BLaER1 treated with 17β-estradiol and CSF1 and Interleukin-3, amounts not matched to agents 10 nM and 100 nM (cell line): ENCODE measurements at regions not wholly inside any gene's neighbourhood (a gene's known extent, or its start where the extent isn't known, plus 50 kb on each side); places are given as distances from the start of the nearest gene placed in this dataset.
"Not testable (repeated sequence)": the region's sequence is repeated elsewhere in the genome, so short reads cannot be mapped to it uniquely, and the experiment has no call there.

Experiments
- H3K27ac ChIP-seq, 11 experiments: shearing (Covaris generic); formaldehyde crosslinking; 2 replicates each; pipeline ENCODE4 v1.8.1; 2022
- H3K27me3 ChIP-seq, 11 experiments: shearing (Covaris generic); formaldehyde crosslinking; 2 replicates each; pipeline ENCODE4 v1.8.1; 2022
- H3K36me3 ChIP-seq, 11 experiments: shearing (Covaris generic); formaldehyde crosslinking; 2 replicates each; pipeline ENCODE4 v1.8.1; 2022
- H3K4me1 ChIP-seq, 10 experiments: shearing (Covaris generic); formaldehyde crosslinking; 2 replicates each; pipeline ENCODE4 v1.8.1; 2022
- H3K4me2 ChIP-seq, 11 experiments: shearing (Covaris generic); formaldehyde crosslinking; 2 replicates each; pipeline ENCODE4 v1.8.1; 2022
- H3K4me3 ChIP-seq, 10 experiments: shearing (Covaris generic); formaldehyde crosslinking; 2 replicates each; pipeline ENCODE4 v1.8.1; 2022
- H3K9ac ChIP-seq, 11 experiments: shearing (Covaris generic); formaldehyde crosslinking; 2 replicates each; pipeline ENCODE4 v1.8.1; 2022
- H3K9me3 ChIP-seq, 11 experiments: shearing (Covaris generic); formaldehyde crosslinking; replicated peaks in 1 of 11; 2 replicates each; pipeline ENCODE4 v1.8.1; 2022
- H4K20me1 ChIP-seq, 11 experiments: shearing (Covaris generic); formaldehyde crosslinking; 2 replicates each; pipeline ENCODE4 v1.8.1; 2022
- Cebpa-rat ChIP-seq, 11 experiments: shearing (Covaris generic); IDR thresholded peaks; 2 replicates each; pipeline ENCODE4 v1.8.1; 2022

- no peak for TF ChIP-seq Cebpa-rat (IDR thresholded peaks at IDR 0.05)
These were observed 529.8 kb downstream of the DIPK2A start for GRCh38 chr3:144501467-144501866.

GRCh38 chr3:144502402-144502801, 530.8 kb downstream of the DIPK2A start:
- no peak overlapping the region for H3K9ac ChIP-seq
- H3K4me1 ChIP-seq = peaks cover 0 to 10% (median 6%) of the 10 kb centered on the region in 10 experiments; a peak in 6 of 20 replicates
- no peaks in the 10 kb centered on the region for H3K36me3 ChIP-seq
- no peak overlapping the region for H3K4me3 ChIP-seq
- no peaks in the 10 kb centered on the region for H3K27me3 ChIP-seq
- no peak overlapping the region for H3K4me2 ChIP-seq
- H4K20me1 ChIP-seq = no peaks in the 10 kb centered on the region
- TF ChIP-seq Cebpa-rat (IDR thresholded peaks at IDR 0.05) = no peak
- H3K9me3 ChIP-seq = no peaks in the 10 kb centered on the region
- no peak overlapping the region for H3K27ac ChIP-seq

More at GRCh38 chr3:144501467-144501866, 529.8 kb downstream of the DIPK2A start:
- Histone ChIP-seq H3K4me3 (no peak overlapping the region), H3K36me3 (no peaks in the 10 kb centered on the region), H3K27ac (no peak overlapping the region), H3K4me1 (peaks cover 0 to 10% (median 6%) of the 10 kb centered on the region in 10 experiments; a peak in 6 of 20 replicates), H3K4me2 (no peak overlapping the region), H3K9me3 (no peaks in the 10 kb centered on the region), H3K27me3 (no peaks in the 10 kb centered on the region), H3K9ac (no peak overlapping the region), H4K20me1 (no peaks in the 10 kb centered on the region)

GRCh38 chr3:144506375-144506774, 534.8 kb downstream of the DIPK2A start:
- not testable (repeated sequence) for H3K4me1 ChIP-seq, H4K20me1 ChIP-seq, H3K9me3 ChIP-seq, H3K9ac ChIP-seq, H3K27me3 ChIP-seq, H3K27ac ChIP-seq, H3K36me3 ChIP-seq, H3K4me3 ChIP-seq, H3K4me2 ChIP-seq

GRCh38 chr3:144511346-144511745, 539.7 kb downstream of the DIPK2A start:
- Histone ChIP-seq H3K4me1 (no peaks in the 10 kb centered on the region), H3K4me3 (no peak overlapping the region), H3K9ac (no peak overlapping the region), H3K27ac (no peak overlapping the region), H3K27me3 (no peaks in the 10 kb centered on the region), H3K9me3 (no peaks in the 10 kb centered on the region), H3K36me3 (no peaks in the 10 kb centered on the region), H3K4me2 (no peak overlapping the region), H4K20me1 (no peaks in the 10 kb centered on the region)
- TF ChIP-seq Cebpa-rat (IDR thresholded peaks at IDR 0.05) = no peak

- H4K20me1 ChIP-seq = no peaks in the 10 kb centered on the region
- H3K9me3 ChIP-seq = no peaks in the 10 kb centered on the region
- no peak for TF ChIP-seq Cebpa-rat (IDR thresholded peaks at IDR 0.05)
- H3K27ac ChIP-seq = no peak overlapping the region
- H3K4me3 ChIP-seq = no peak overlapping the region
- no peaks in the 10 kb centered on the region for H3K27me3 ChIP-seq
- no peaks in the 10 kb centered on the region for H3K36me3 ChIP-seq
- no peak overlapping the region for H3K9ac ChIP-seq
- no peak overlapping the region for H3K4me2 ChIP-seq
- H3K4me1 ChIP-seq = no peaks in the 10 kb centered on the region
These were observed 544.4 kb downstream of the DIPK2A start for GRCh38 chr3:144516026-144516425.

- no peaks in the 10 kb centered on the region for H3K36me3 ChIP-seq
- no peaks in the 10 kb centered on the region for H4K20me1 ChIP-seq
- H3K4me3 ChIP-seq = no peak overlapping the region
- H3K4me2 ChIP-seq = no peak overlapping the region
- H3K9me3 ChIP-seq = no peaks in the 10 kb centered on the region
- H3K9ac ChIP-seq = no peak overlapping the region
- no peak for TF ChIP-seq Cebpa-rat (IDR thresholded peaks at IDR 0.05)
- no peak overlapping the region for H3K27ac ChIP-seq
- no peaks in the 10 kb centered on the region for H3K27me3 ChIP-seq
- no peaks in the 10 kb centered on the region for H3K4me1 ChIP-seq
These were observed 545.0 kb downstream of the DIPK2A start for GRCh38 chr3:144516589-144516988.

- peaks cover 0 to 8% (median 0%) of the 10 kb centered on the region in 10 experiments; a peak in 1 of 20 replicates for H3K4me1 ChIP-seq
- no peaks in the 10 kb centered on the region for H3K9me3 ChIP-seq
- H3K27ac ChIP-seq = no peak overlapping the region
- H3K27me3 ChIP-seq = no peaks in the 10 kb centered on the region
- H3K4me2 ChIP-seq = no peak overlapping the region
- H3K36me3 ChIP-seq = no peaks in the 10 kb centered on the region
- H3K4me3 ChIP-seq = no peak overlapping the region
- H4K20me1 ChIP-seq = no peaks in the 10 kb centered on the region
- TF ChIP-seq Cebpa-rat (IDR thresholded peaks at IDR 0.05) = no peak
- no peak overlapping the region for H3K9ac ChIP-seq
These were observed 549.5 kb downstream of the DIPK2A start for GRCh38 chr3:144521131-144521530.

- Histone ChIP-seq H3K36me3 (no peaks in the 10 kb centered on the region), H3K4me2 (no peak overlapping the region), H4K20me1 (no peaks in the 10 kb centered on the region), H3K9ac (no peak overlapping the region), H3K4me1 (peaks cover 0 to 8% (median 0%) of the 10 kb centered on the region in 10 experiments; a peak in 1 of 20 replicates), H3K27ac (no peak overlapping the region), H3K9me3 (no peaks in the 10 kb centered on the region), H3K27me3 (no peaks in the 10 kb centered on the region), H3K4me3 (no peak overlapping the region)
- no peak for TF ChIP-seq Cebpa-rat (IDR thresholded peaks at IDR 0.05)
These were observed 550.8 kb downstream of the DIPK2A start for GRCh38 chr3:144522456-144522855.

GRCh38 chr3:144523396-144523795, 551.8 kb downstream of the DIPK2A start:
- Histone ChIP-seq H3K9me3 (no peaks in the 10 kb centered on the region), H3K4me3 (no peak overlapping the region), H3K9ac (no peak overlapping the region), H3K4me1 (peaks cover 0 to 8% (median 0%) of the 10 kb centered on the region in 10 experiments; a peak in 1 of 20 replicates), H3K27ac (no peak overlapping the region), H4K20me1 (no peaks in the 10 kb centered on the region), H3K27me3 (no peaks in the 10 kb centered on the region), H3K36me3 (no peaks in the 10 kb centered on the region), H3K4me2 (no peak overlapping the region)
- TF ChIP-seq Cebpa-rat (IDR thresholded peaks at IDR 0.05) = no peak

GRCh38 chr3:144524531-144524930, 552.9 kb downstream of the DIPK2A start:
- H3K27me3 ChIP-seq = no peaks in the 10 kb centered on the region
- no peak overlapping the region for H3K9ac ChIP-seq
- H3K4me2 ChIP-seq = 0 out of 22 replicates have a peak overlapping the region, but pooled peaks of 1 of the 11 experiments have one; percentile 18
- no peaks in the 10 kb centered on the region for H3K9me3 ChIP-seq
- H3K36me3 ChIP-seq = no peaks in the 10 kb centered on the region
- H3K27ac ChIP-seq = no peak overlapping the region
- no peaks in the 10 kb centered on the region for H4K20me1 ChIP-seq
- TF ChIP-seq Cebpa-rat (IDR thresholded peaks at IDR 0.05) = no peak
- no peak overlapping the region for H3K4me3 ChIP-seq
- peaks cover 0 to 8% (median 0%) of the 10 kb centered on the region in 10 experiments; a peak in 1 of 20 replicates for H3K4me1 ChIP-seq
